ENCODE measurements at regions not wholly inside any gene's neighbourhood (a gene's known extent, or its start where the extent isn't known, plus 50 kb on each side); places are given as distances from the start of the nearest gene placed in this dataset.

- TF ChIP-seq, protein P1, sequence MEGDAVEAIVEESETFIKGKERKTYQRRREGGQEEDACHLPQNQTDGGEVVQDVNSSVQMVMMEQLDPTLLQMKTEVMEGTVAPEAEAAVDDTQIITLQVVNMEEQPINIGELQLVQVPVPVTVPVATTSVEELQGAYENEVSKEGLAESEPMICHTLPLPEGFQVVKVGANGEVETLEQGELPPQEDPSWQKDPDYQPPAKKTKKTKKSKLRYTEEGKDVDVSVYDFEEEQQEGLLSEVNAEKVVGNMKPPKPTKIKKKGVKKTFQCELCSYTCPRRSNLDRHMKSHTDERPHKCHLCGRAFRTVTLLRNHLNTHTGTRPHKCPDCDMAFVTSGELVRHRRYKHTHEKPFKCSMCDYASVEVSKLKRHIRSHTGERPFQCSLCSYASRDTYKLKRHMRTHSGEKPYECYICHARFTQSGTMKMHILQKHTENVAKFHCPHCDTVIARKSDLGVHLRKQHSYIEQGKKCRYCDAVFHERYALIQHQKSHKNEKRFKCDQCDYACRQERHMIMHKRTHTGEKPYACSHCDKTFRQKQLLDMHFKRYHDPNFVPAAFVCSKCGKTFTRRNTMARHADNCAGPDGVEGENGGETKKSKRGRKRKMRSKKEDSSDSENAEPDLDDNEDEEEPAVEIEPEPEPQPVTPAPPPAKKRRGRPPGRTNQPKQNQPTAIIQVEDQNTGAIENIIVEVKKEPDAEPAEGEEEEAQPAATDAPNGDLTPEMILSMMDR (IDR thresholded peaks at IDR 0.05; ENCODE audit: low read depth, low read length, poor library complexity, severe bottlenecking), result no peak
- TF ChIP-seq EZH2phosphoT487 (IDR thresholded peaks at IDR 0.05; ENCODE audit: borderline replicate concordance, low read length), result no peak
These were observed 403.3 kb downstream of the SUCLG1 start for GRCh38 chr2:84055816-84056215.

All from DOHH2 (cell line).